Tibial artery (tissue), 4 donors: ENCODE measurements at regions not wholly inside any gene's neighbourhood (a gene's known extent, or its start where the extent isn't known, plus 50 kb on each side); places are given as distances from the start of the nearest gene placed in this dataset.

Experiments
- DNase-seq, 2 donors: peaks; one replicate each; pipeline ENCODE4 v3.0.0-alpha.2; 2019
- H3K27ac ChIP-seq, 2 donors: fragments of 200-600 bp; sonication (generic) in 1 of 2; 1 replicate in 1 of 2; 2 replicates in 1 of 2; pipeline ENCODE4 v1.5.1; 2018 to 2019; ENCODE audit warnings: mild to moderate bottlenecking in 1 of 2
- H3K27me3 ChIP-seq, 2 donors: fragments of 200-600 bp; sonication (generic) in 1 of 2; one replicate each; pipeline versions ENCODE4 v1.5.1 to v1.6.0; 2016 to 2019
- H3K36me3 ChIP-seq, 3 donors: fragments of 200-600 bp; sonication (generic) in 2 of 3; one replicate each; pipeline ENCODE4 v1.5.1; 2016 to 2019; ENCODE audit warnings: mild to moderate bottlenecking in 2 of 3
- H3K4me1 ChIP-seq, 4 donors: fragments of 200-600 bp; sonication (generic) in 2 of 4; 1 replicate in 3 of 4; 2 replicates in 1 of 4; pipeline ENCODE4 v1.5.1; 2016 to 2019
- H3K4me3 ChIP-seq, 2 donors: fragments of 200-600 bp; sonication (generic) in 1 of 2; 1 replicate in 1 of 2; 2 replicates in 1 of 2; pipeline ENCODE4 v1.5.1; 2018 to 2019; ENCODE audit warnings: mild to moderate bottlenecking in 2 of 2
- H3K9me3 ChIP-seq, 3 donors: fragments of 200-600 bp; sonication (generic) in 1 of 3; one replicate each; pipeline ENCODE4 v1.5.1; 2016 to 2019
- intact Hi-C: fragments of 100-400 bp; cut with DNase I; formaldehyde crosslinking; loops from one replicate; pipeline ENCODE4 v1.15.0; 2023; ENCODE audit warnings: low total_unique reads
- TF ChIP-seq, protein P1 (sequence below), 2 experiments: fragments of 200-600 bp in 1 of 2; fragments of 450-650 bp in 1 of 2; IDR thresholded peaks; one replicate each; pipeline ENCODE4 v1.5.1; 2017 to 2019; ENCODE audit warnings: antibody characterized with exemption in 2 of 2, mild to moderate bottlenecking in 1 of 2, moderate library complexity in 1 of 2

DNA sequence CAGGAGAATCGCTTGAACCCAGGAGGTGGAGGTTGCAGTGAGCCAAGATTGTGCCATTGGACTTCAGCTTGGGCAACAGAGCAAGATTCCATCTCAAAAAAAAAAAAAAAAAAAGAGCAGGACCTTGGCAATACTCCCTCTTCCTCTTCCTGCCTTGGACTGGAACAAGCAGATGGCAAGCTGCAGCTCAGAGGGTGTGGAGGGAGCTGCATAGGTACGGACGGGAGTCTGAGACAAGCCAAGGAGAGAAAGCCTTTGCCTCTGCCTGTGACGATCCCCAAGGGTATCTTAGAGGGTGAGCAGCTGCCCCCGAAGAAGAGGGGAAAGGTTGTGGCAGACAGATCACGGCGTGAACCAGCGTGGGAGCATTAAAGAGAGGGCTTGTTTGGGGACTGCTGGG is 109.2 kb downstream of the AIPL1 start:
- H3K9me3 ChIP-seq, result no peaks in the 10 kb centered on the region
- H3K27ac ChIP-seq, result no peak overlapping the region
- no peaks in the 10 kb centered on the region for H3K36me3 ChIP-seq
- no peak overlapping the region for H3K4me3 ChIP-seq
- DNase-seq, result no peak
- TF ChIP-seq, protein P1, sequence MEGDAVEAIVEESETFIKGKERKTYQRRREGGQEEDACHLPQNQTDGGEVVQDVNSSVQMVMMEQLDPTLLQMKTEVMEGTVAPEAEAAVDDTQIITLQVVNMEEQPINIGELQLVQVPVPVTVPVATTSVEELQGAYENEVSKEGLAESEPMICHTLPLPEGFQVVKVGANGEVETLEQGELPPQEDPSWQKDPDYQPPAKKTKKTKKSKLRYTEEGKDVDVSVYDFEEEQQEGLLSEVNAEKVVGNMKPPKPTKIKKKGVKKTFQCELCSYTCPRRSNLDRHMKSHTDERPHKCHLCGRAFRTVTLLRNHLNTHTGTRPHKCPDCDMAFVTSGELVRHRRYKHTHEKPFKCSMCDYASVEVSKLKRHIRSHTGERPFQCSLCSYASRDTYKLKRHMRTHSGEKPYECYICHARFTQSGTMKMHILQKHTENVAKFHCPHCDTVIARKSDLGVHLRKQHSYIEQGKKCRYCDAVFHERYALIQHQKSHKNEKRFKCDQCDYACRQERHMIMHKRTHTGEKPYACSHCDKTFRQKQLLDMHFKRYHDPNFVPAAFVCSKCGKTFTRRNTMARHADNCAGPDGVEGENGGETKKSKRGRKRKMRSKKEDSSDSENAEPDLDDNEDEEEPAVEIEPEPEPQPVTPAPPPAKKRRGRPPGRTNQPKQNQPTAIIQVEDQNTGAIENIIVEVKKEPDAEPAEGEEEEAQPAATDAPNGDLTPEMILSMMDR (IDR thresholded peaks at IDR 0.05), result no peak
- peaks cover 0 to 13% of the 10 kb centered on the region in 2 donors for H3K27me3 ChIP-seq
- intact Hi-C loops, result no loop called here
- no peaks in the 10 kb centered on the region for H3K4me1 ChIP-seq

DNA sequence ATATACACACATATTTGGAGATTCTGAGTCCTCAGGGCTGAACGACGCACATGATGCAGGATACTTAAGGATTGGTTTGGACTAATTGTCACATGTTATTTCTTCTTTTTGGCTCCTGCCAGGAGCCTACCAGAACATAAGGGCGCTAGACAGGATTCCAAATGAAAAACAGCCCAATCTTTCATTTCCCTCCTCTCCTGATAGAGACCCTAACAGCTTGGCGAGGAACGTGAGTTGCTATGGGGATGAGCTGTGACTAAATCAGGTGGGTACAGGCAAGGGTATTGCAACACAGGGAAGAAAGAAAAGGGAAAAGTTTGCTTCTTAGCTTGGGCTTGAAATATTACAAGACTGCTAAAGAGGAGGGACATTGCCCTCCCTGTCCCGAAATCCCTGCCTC is 109.9 kb downstream of the AIPL1 start:
- H3K4me1 ChIP-seq, result no peaks in the 10 kb centered on the region
- TF ChIP-seq, protein P1 (IDR thresholded peaks at IDR 0.05), result no peak
- intact Hi-C loops, result no loop called here
- H3K27me3 ChIP-seq, result peaks cover 0 to 13% of the 10 kb centered on the region in 2 donors
- H3K27ac ChIP-seq, result no peak overlapping the region
- DNase-seq, result no peak
- no peaks in the 10 kb centered on the region for H3K36me3 ChIP-seq
- H3K9me3 ChIP-seq, result no peaks in the 10 kb centered on the region
- H3K4me3 ChIP-seq, result no peak overlapping the region

DNA sequence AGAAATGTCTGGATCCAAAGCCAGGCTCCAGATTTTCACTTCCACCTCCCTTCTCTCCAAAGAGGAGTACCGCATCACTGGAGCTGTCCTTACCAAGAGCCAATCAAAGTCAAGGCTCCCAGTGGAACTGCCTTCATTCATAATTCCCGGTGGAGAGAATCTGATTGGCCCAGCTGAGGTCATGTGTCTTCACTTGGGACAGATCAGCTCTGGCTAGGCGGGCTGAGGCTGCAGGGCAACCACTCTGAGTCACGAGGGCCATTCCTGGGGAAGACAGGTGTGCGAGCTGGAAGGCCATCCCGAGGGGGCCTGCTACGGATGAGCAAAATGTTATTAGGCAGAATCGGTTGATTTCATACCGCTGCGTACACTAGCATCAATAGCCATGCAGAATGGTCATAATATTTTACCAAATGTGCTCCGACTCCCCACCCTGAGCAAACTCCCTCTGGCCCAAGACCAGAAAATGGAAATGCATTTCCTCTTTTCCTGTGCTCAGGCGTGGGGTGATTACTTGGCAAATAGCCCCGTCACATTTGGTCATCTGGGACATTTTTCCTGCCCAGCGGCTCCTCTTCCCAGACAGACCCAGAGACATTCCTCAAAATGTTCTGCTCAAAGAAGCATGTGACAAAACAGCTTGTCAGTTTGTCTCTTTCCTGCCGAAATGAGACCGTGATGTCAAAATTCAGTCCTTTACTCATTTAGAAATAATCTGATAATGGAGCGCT is 111.1 kb downstream of the AIPL1 start:
- intact Hi-C loops, result no loop called here

DNA sequence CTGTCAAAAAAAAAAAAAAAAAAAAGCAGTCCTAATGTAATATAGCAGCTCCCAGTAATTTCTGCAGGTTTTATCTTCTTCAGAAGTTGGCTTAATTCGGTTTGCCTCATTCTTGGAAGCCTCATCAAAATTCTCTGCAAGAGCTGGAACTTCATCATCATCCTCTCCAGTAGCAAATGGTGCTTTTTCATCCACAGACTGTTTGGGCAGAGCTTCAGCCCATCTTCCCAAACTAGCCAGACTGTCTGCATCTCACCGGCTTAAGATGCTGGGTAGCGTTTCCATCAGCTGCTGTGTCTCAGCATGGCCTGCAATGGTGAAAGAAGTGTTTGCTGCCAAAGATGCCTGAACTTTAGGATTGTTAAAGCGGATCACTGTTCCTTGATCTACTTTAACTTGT is 112.6 kb downstream of the AIPL1 start:
- intact Hi-C loops, result no loop called here
- H3K27ac ChIP-seq, result no peak overlapping the region
- H3K4me1 ChIP-seq, result no peaks in the 10 kb centered on the region
- H3K4me3 ChIP-seq, result no peak overlapping the region
- no peaks in the 10 kb centered on the region for H3K36me3 ChIP-seq
- H3K9me3 ChIP-seq, result no peaks in the 10 kb centered on the region
- TF ChIP-seq, protein P1 (IDR thresholded peaks at IDR 0.05), result no peak
- DNase-seq, result no peak
- H3K27me3 ChIP-seq, result peaks cover 0 to 9% of the 10 kb centered on the region in 2 donors

More for the DNA sequence above, 111.1 kb downstream of the AIPL1 start:
- Histone ChIP-seq H3K9me3 (no peaks in the 10 kb centered on the region), H3K4me1 (no peaks in the 10 kb centered on the region), H3K27ac (no peak overlapping the region), H3K27me3 (peaks cover 0 to 13% of the 10 kb centered on the region in 2 donors), H3K36me3 (no peaks in the 10 kb centered on the region), H3K4me3 (no peak overlapping the region)
- TF ChIP-seq, protein P1 (IDR thresholded peaks at IDR 0.05), result no peak
- no peak for DNase-seq

DNA sequence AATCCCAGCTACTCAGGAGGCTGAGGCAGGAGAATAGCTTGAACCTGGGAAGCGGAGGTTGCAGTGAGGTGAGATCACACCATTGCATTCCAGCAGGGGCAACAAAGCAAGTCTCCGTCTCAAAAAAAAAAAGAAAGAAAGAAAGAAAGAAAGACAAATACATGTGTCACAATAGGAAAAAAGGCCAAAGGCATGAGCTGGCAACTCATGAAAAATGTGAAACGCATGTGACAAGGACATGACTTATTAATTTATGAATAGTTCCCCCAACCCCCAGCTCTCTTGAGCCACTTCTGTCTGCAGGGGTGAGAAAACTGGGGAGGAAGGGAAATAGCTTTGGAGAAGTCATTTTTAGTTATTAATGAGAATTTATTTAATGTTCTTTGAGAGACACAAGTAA is 120.6 kb downstream of the AIPL1 start:
- no peaks in the 10 kb centered on the region for H3K36me3 ChIP-seq
- H3K4me3 ChIP-seq, result no peak overlapping the region
- no peak overlapping the region for H3K27ac ChIP-seq
- no peaks in the 10 kb centered on the region for H3K4me1 ChIP-seq
- intact Hi-C loops, result no loop called here
- DNase-seq, result no peak
- H3K9me3 ChIP-seq, result no peaks in the 10 kb centered on the region
- no peaks in the 10 kb centered on the region for H3K27me3 ChIP-seq
- TF ChIP-seq, protein P1 (IDR thresholded peaks at IDR 0.05), result no peak
